Erythroblast (primary cell): ENCODE measurements at regions not wholly inside any gene's neighbourhood (a gene's known extent, or its start where the extent isn't known, plus 50 kb on each side); places are given as distances from the start of the nearest gene placed in this dataset.

ENCODE experiments used
- GATA1 ChIP-seq: IDR thresholded peaks from 2 replicates; pipeline ENCODE4 v1.6.1; 2011; ENCODE audit warnings: low read depth, mild to moderate bottlenecking, control low read depth, low read length, moderate library complexity
- POLR2A ChIP-seq: IDR thresholded peaks from 2 replicates; pipeline ENCODE4 v1.6.1; 2011; ENCODE audit warnings: mild to moderate bottlenecking, low read length

DNA sequence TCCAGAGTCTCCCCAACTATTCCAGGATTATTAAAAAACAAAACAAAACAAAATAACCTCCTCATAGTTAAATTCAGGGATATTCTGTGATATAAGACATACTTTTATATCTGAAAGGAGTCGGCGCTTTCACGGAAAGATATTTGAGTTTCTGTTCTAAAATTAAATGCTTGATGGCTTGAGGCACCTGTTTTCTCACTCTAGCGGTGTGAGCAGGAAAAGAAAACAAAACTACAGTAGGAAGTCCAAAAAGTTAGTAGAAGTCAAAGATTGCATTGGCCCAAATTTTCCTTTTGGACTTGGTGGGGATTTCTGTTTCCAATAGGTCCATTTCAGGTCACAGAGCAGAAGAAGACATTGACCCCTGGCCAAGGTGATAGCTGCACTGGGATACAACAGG, 716.1 kb upstream of the POT1 start:
- no peak for TF ChIP-seq POLR2A
- TF ChIP-seq GATA1: no peak
